Endothelial cell of umbilical vein (primary cell): ENCODE measurements at regions not wholly inside any gene's neighbourhood (a gene's known extent, or its start where the extent isn't known, plus 50 kb on each side); places are given as distances from the start of the nearest gene placed in this dataset.

ENCODE experiments used
- BruUV-seq: library from RNA; stranded (reverse); fragments of 400-500 nt; replicated peaks from 2 replicates; lab custom pipeline; 2021; lab: Mats Ljungman, UMichigan
- CTCF ChIA-PET: fragments of 300-600, 350-600 bp; sonication (Branson Sonifier 250); formaldehyde crosslinking; loops from one replicate; lab custom pipeline; 2021; ENCODE audit warnings: antibody characterized with exemption, inconsistent platforms; lab: Charles Lee
- POLR2A ChIA-PET: fragments of 300-600, 350-600 bp; sonication (Branson Sonifier 250); formaldehyde crosslinking; loops from one replicate; lab custom pipeline; 2021; ENCODE audit warnings: antibody characterized with exemption, inconsistent platforms; lab: Charles Lee
- DNase-seq: peaks from one replicate; pipeline ENCODE4 v3.0.0-alpha.2; 2011; ENCODE audit warnings: low read depth, low spot score
- FAIRE-seq: peaks from 2 replicates; lab custom pipeline; 2011; peaks lifted over from hg19 to GRCh38; lab: Jason Lieb, UNC
- H2AFZ ChIP-seq: 2 replicates; pipeline ENCODE4 v1.6.0; 2012; ENCODE audit warnings: low read depth, low read length, control low read depth, inconsistent platforms
- H3K27ac ChIP-seq: 2 replicates; pipeline ENCODE4 v1.5.1; 2011; ENCODE audit warnings: low read depth, mild to moderate bottlenecking, control low read depth, low read length, moderate library complexity; ENCODE audit not compliant: insufficient read depth
- H3K27me3 ChIP-seq, 2 experiments: 2 replicates each; pipeline versions ENCODE4 v1.6.0 to v1.6.1; 2011; ENCODE audit warnings: low read length in 2 of 2, mixed read lengths in 1 of 2; ENCODE audit not compliant: control insufficient read depth in 2 of 2, insufficient read depth in 2 of 2
- H3K36me3 ChIP-seq, 2 experiments: 2 replicates in 1 of 2; 3 replicates in 1 of 2; pipeline ENCODE4 v1.5.1; 2011; ENCODE audit warnings: low read length in 2 of 2, mild to moderate bottlenecking in 1 of 2, moderate library complexity in 1 of 2; ENCODE audit not compliant: control insufficient read depth in 2 of 2, insufficient read depth in 2 of 2; ENCODE audit errors: extremely low read depth in 1 of 2
- H3K4me1 ChIP-seq: 3 replicates; pipeline ENCODE4 v1.5.1; 2011; ENCODE audit warnings: mild to moderate bottlenecking, low read length; ENCODE audit not compliant: control insufficient read depth, insufficient read depth; ENCODE audit errors: extremely low read depth
- H3K4me2 ChIP-seq: 2 replicates; pipeline ENCODE4 v1.6.1; 2011; ENCODE audit warnings: low read length, control low read depth, mixed read lengths; ENCODE audit not compliant: insufficient read depth
- H3K4me3 ChIP-seq, 3 experiments: fragments of 200-600 bp in 1 of 3; sonication (generic), shearing (Covaris generic) in 1 of 3; replicated peaks in 1 of 3; 2 replicates each; pipeline ENCODE4 v1.5.1; 2011 to 2016; ENCODE audit warnings: control low read depth in 3 of 3, low read length in 3 of 3, mild to moderate bottlenecking in 2 of 3, inconsistent platforms in 1 of 3, low read depth in 1 of 3, moderate library complexity in 1 of 3; ENCODE audit not compliant: insufficient read depth in 1 of 3
- H3K79me2 ChIP-seq: 2 replicates; pipeline ENCODE4 v1.6.0; 2012; ENCODE audit warnings: low read length, inconsistent platforms; ENCODE audit not compliant: control insufficient read depth, insufficient read depth
- H3K9ac ChIP-seq: replicated peaks from 2 replicates; pipeline ENCODE3; 2011; ENCODE audit warnings: low read length, control low read depth; ENCODE audit not compliant: insufficient read depth; ENCODE audit errors: extremely low read depth
- H3K9me1 ChIP-seq: replicated peaks from 3 replicates; pipeline ENCODE4 v1.6.0; 2011; ENCODE audit warnings: mild to moderate bottlenecking, low read length; ENCODE audit not compliant: control insufficient read depth, insufficient read depth; ENCODE audit errors: extremely low read depth
- H3K9me3 ChIP-seq: replicated peaks from 2 replicates; pipeline ENCODE4 v1.5.1; 2012; ENCODE audit warnings: low read length, inconsistent platforms; ENCODE audit not compliant: control insufficient read depth, insufficient read depth
- H4K20me1 ChIP-seq: replicated peaks from 2 replicates; pipeline ENCODE3; 2011; ENCODE audit warnings: mild to moderate bottlenecking, low read length; ENCODE audit not compliant: control insufficient read depth, insufficient read depth; ENCODE audit errors: extremely low read depth
- CTCF ChIP-seq, 2 donors: IDR thresholded peaks; 1 replicate in 1 of 2; 2 replicates in 1 of 2; pipeline ENCODE4 v1.5.1; 2011; ENCODE audit warnings: low read length in 2 of 2, mild to moderate bottlenecking in 2 of 2, moderate library complexity in 2 of 2, control low read depth in 1 of 2, inconsistent platforms in 1 of 2, low read depth in 1 of 2; ENCODE audit not compliant: insufficient read depth in 1 of 2; ENCODE audit errors: extremely low read depth in 1 of 2
- EZH2 ChIP-seq: IDR thresholded peaks from 2 replicates; pipeline ENCODE4 v1.6.1; 2012; ENCODE audit warnings: borderline replicate concordance, low read depth, mild to moderate bottlenecking, moderate library complexity, low read length, inconsistent platforms; ENCODE audit not compliant: severe bottlenecking
- FOS ChIP-seq: IDR thresholded peaks from 2 replicates; pipeline ENCODE4 v1.6.1; 2011; ENCODE audit warnings: mild to moderate bottlenecking, low read length, moderate library complexity, borderline replicate concordance; ENCODE audit not compliant: insufficient read depth
- JUN ChIP-seq: IDR thresholded peaks from 2 replicates; pipeline ENCODE4 v1.6.1; 2011; ENCODE audit warnings: borderline replicate concordance, low read depth; ENCODE audit not compliant: insufficient read length, insufficient read depth
- dilution Hi-C: fragments of 300-500 bp; cut with MboI; formaldehyde crosslinking; loops from one replicate; pipeline ENCODE4 v1.15.0; 2019; ENCODE audit warnings: low sequenced_read_pairs; ENCODE audit not compliant: extremely low pct_ligation_motif_present
- intact Hi-C: fragments of 100-400 bp; cut with micrococcal nuclease; formaldehyde crosslinking; loops from one replicate; pipeline ENCODE4 v1.10.0; 2022

- no peaks in the 10 kb centered on the region for H3K9me3 ChIP-seq
- no peak for TF ChIP-seq CTCF (IDR thresholded peaks at IDR 0.05; ENCODE audit: extremely low read depth in 1 of 2, insufficient read depth in 1 of 2, low read depth in 1 of 2, low read length in 2 of 2)
- FAIRE-seq = peak; percentile 70
- peak overlapping the region; percentile 20 for H2AFZ ChIP-seq
- no peaks in the 10 kb centered on the region for H3K79me2 ChIP-seq
- no peaks in the 10 kb centered on the region for H3K36me3 ChIP-seq
- TSS peak; percentile 75 for BruUV-seq
- ChIA-PET CTCF (interaction anchor here (0.9 to 1.5 kb wide), 2 partner anchors 9 to 19 kb away, joined by 4 to 5 read pairs; no protein-coding TSS in a partner anchor), POLR2A (interaction anchor here (0.6 kb wide), 1 partner anchor 50 kb away, joined by 6 read pairs; no protein-coding TSS in a partner anchor)
- H3K9ac ChIP-seq = no peak overlapping the region
- H3K4me1 ChIP-seq = peaks cover 35% of the 10 kb centered on the region
- H3K27me3 ChIP-seq = no peaks in the 10 kb centered on the region
- DNase-seq = peak; percentile 71
- dilution Hi-C loops = no loop called here
- H3K4me3 ChIP-seq = no peak overlapping the region
- no peaks in the 10 kb centered on the region for H4K20me1 ChIP-seq
- H3K4me2 ChIP-seq = no peak overlapping the region
- no peaks in the 10 kb centered on the region for H3K9me1 ChIP-seq
- intact Hi-C loops = loop anchor here (5.0 kb wide), 1 partner anchor 307 kb away; no protein-coding TSS in a partner anchor
- peak overlapping the region; percentile 55 for H3K27ac ChIP-seq
Measured at GRCh38 chr2:203789618-203790017, 78.0 kb upstream of the CTLA4 start.

GRCh38 chr2:203790134-203790852, 77.3 kb upstream of the CTLA4 start:
- dilution Hi-C loops = no loop called here
- Histone ChIP-seq H3K27me3 (no peaks in the 10 kb centered on the region), H2AFZ (peak overlapping the region; percentile 20), H4K20me1 (no peaks in the 10 kb centered on the region), H3K9ac (no peak overlapping the region), H3K9me1 (no peaks in the 10 kb centered on the region), H3K36me3 (no peaks in the 10 kb centered on the region), H3K9me3 (no peaks in the 10 kb centered on the region), H3K27ac (peak overlapping the region; percentile 55), H3K4me2 (no peak overlapping the region), H3K4me3 (no peak overlapping the region), H3K79me2 (no peaks in the 10 kb centered on the region), H3K4me1 (peaks cover 35% of the 10 kb centered on the region)
- TSS peak; percentile 18 for BruUV-seq
- DNase-seq = peak; percentile 78
- ChIA-PET POLR2A (interaction anchor here (0.6 kb wide), 1 partner anchor 51 kb away, joined by 6 read pairs; no protein-coding TSS in a partner anchor), CTCF (interaction anchor here (0.9 to 1.5 kb wide), 3 partner anchors 10 to 18 kb away, joined by 3 to 5 read pairs (median 4); no protein-coding TSS in a partner anchor)
- intact Hi-C loops = no loop called here
- TF ChIP-seq EZH2 (no peak), FOS (no peak), CTCF (IDR thresholded peaks at IDR 0.05; ENCODE audit: extremely low read depth in 1 of 2, insufficient read depth in 1 of 2, low read depth in 1 of 2, low read length in 2 of 2) (no peak), JUN (peak; percentile 41)
- FAIRE-seq = no peak
